ENCODE measurements at regions not wholly inside any gene's neighbourhood (a gene's known extent, or its start where the extent isn't known, plus 50 kb on each side); places are given as distances from the start of the nearest gene placed in this dataset.

DNA sequence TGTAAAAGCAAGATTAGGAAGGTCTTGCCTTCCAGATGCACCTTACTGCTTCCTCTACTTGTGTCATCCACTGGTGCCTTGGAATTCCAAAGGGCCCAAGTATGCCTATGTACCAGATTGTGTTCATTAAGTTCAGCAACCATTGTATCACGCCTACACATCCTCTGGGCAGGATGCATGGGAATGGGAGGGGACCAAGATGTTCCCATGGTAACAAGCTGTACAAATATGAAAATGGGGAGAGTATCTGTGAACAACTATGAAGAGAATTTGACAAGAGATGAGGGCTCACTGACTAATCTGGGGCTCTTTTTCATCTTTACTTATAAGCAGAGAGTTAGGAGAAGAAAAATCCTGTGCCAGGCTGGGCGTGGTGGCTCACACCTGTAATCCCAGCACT, 137.8 kb upstream of the MAP1B start:
- TF ChIP-seq, protein P1, sequence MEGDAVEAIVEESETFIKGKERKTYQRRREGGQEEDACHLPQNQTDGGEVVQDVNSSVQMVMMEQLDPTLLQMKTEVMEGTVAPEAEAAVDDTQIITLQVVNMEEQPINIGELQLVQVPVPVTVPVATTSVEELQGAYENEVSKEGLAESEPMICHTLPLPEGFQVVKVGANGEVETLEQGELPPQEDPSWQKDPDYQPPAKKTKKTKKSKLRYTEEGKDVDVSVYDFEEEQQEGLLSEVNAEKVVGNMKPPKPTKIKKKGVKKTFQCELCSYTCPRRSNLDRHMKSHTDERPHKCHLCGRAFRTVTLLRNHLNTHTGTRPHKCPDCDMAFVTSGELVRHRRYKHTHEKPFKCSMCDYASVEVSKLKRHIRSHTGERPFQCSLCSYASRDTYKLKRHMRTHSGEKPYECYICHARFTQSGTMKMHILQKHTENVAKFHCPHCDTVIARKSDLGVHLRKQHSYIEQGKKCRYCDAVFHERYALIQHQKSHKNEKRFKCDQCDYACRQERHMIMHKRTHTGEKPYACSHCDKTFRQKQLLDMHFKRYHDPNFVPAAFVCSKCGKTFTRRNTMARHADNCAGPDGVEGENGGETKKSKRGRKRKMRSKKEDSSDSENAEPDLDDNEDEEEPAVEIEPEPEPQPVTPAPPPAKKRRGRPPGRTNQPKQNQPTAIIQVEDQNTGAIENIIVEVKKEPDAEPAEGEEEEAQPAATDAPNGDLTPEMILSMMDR (IDR thresholded peaks at IDR 0.05), result no peak
- TF ChIP-seq POLR2A (IDR thresholded peaks at IDR 0.05), result no peak
